Thoracic aorta (tissue), 2 donors: ENCODE measurements at regions not wholly inside any gene's neighbourhood (a gene's known extent, or its start where the extent isn't known, plus 50 kb on each side); places are given as distances from the start of the nearest gene placed in this dataset.

Experiments
- ATAC-seq: fragments of 150-250 bp; one replicate; pipeline ENCODE4 v1.8.0; 2017; ENCODE audit warnings: low read depth; ENCODE audit not compliant: insufficient number of reproducible peaks, low FRiP score
- DNase-seq: peaks from one replicate; pipeline ENCODE4 v3.0.0-alpha.2; 2020; ENCODE audit warnings: low spot score
- H3K27ac ChIP-seq, 2 donors: fragments of 200-600 bp; sonication (generic); 1 replicate in 1 of 2; 2 replicates in 1 of 2; pipeline ENCODE4 v1.5.1; 2016; ENCODE audit warnings: mild to moderate bottlenecking in 2 of 2, moderate library complexity in 2 of 2
- H3K27me3 ChIP-seq: fragments of 200-600 bp; sonication (generic); replicated peaks from 2 replicates; pipeline ENCODE4 v1.6.0; 2016; ENCODE audit warnings: mild to moderate bottlenecking; ENCODE audit not compliant: insufficient read depth
- H3K36me3 ChIP-seq: fragments of 200-600 bp; sonication (generic); one replicate; pipeline ENCODE4 v1.5.1; 2016
- H3K4me1 ChIP-seq, 2 donors: fragments of 200-600 bp; sonication (generic); 1 replicate in 1 of 2; 2 replicates in 1 of 2; pipeline versions ENCODE4 v1.5.1 to v1.6.0; 2016; ENCODE audit warnings: low read depth in 2 of 2, mild to moderate bottlenecking in 1 of 2; ENCODE audit not compliant: control insufficient read depth in 1 of 2
- H3K4me3 ChIP-seq: fragments of 200-600 bp; sonication (generic); 2 replicates; pipeline ENCODE4 v1.5.1; 2016; ENCODE audit warnings: mild to moderate bottlenecking
- H3K9me3 ChIP-seq: fragments of 200-600 bp; sonication (generic); 2 replicates; pipeline ENCODE4 v1.5.1; 2016
- TF ChIP-seq, protein P1 (sequence below): fragments of 200-600 bp; sonication (generic); IDR thresholded peaks from one replicate; pipeline ENCODE4 v1.5.1; 2019; ENCODE audit warnings: antibody characterized with exemption

DNA sequence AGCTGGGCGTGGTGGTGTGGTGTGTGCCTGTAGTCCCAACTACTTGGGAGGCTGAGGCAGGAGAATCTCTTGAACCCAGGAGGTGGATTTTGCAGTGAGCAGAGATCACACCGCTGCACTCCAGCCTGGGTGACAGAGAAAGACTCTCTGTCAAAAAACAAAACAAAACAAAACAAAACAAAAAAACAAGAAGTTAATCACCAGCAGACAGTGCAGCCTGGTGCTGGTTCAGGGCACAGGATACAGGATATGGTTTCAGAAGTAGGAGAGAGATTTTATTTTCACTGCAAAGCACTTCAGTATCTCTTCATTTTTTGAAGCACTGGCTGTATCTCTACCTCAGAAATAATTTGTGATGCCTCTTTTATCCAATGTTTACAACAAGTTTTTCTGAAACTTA, 1222.9 kb upstream of the PRKX start:
- TF ChIP-seq, protein P1, sequence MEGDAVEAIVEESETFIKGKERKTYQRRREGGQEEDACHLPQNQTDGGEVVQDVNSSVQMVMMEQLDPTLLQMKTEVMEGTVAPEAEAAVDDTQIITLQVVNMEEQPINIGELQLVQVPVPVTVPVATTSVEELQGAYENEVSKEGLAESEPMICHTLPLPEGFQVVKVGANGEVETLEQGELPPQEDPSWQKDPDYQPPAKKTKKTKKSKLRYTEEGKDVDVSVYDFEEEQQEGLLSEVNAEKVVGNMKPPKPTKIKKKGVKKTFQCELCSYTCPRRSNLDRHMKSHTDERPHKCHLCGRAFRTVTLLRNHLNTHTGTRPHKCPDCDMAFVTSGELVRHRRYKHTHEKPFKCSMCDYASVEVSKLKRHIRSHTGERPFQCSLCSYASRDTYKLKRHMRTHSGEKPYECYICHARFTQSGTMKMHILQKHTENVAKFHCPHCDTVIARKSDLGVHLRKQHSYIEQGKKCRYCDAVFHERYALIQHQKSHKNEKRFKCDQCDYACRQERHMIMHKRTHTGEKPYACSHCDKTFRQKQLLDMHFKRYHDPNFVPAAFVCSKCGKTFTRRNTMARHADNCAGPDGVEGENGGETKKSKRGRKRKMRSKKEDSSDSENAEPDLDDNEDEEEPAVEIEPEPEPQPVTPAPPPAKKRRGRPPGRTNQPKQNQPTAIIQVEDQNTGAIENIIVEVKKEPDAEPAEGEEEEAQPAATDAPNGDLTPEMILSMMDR, result no peak
- DNase-seq, result no peak
- H3K9me3 ChIP-seq, result no peaks in the 10 kb centered on the region
- H3K27me3 ChIP-seq, result no peaks in the 10 kb centered on the region
- no peaks in the 10 kb centered on the region for H3K4me1 ChIP-seq
- no peak overlapping the region for H3K4me3 ChIP-seq
- no peak overlapping the region for H3K27ac ChIP-seq
- no peaks in the 10 kb centered on the region for H3K36me3 ChIP-seq
- no peak for ATAC-seq

DNA sequence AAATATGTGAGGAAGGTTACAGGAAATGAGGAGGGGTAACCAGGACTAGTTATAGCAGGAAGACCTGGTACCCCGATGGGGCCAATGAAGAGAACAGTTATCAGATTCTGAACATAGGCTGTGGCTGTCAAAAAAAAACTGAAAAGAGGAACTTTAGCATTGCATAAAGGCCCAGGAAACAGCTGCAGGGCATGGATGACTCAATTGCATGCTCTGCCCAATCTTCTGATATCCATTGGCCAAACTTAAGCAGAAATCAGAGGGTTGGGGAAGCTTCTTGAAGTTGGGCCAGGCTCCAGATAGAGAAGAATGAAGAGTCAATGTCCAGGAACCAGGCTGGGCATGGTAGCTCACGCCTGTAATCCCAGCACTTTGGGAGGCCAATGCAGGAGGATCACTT, 1222.4 kb upstream of the PRKX start:
- DNase-seq (no peak), ATAC-seq (no peak)
- Histone ChIP-seq H3K27me3 (no peaks in the 10 kb centered on the region), H3K9me3 (no peaks in the 10 kb centered on the region), H3K4me1 (no peaks in the 10 kb centered on the region), H3K36me3 (no peaks in the 10 kb centered on the region), H3K27ac (no peak overlapping the region), H3K4me3 (no peak overlapping the region)
- TF ChIP-seq, protein P1, result no peak

DNA sequence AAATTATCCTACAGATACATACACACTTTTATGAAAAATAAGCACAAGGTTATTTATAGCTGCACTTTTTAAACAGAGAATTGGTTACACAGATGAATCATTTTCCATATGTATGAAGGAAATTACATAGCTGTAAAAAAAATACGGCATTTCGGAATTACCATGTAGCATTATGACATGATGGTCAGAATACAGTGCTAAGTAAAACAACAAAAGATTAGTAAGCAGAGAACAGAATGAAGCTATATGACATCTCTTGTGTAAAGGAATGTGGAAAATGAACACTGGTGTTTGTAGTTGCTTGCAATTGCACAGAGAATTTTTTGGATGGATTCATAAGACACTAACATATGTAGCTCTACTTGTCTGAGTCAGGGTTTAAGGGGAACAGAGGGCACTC, 1222.0 kb upstream of the PRKX start:
- Histone ChIP-seq H3K27me3 (no peaks in the 10 kb centered on the region), H3K4me3 (no peak overlapping the region), H3K27ac (no peak overlapping the region), H3K36me3 (no peaks in the 10 kb centered on the region), H3K9me3 (no peaks in the 10 kb centered on the region), H3K4me1 (no peaks in the 10 kb centered on the region)
- ATAC-seq, result no peak
- no peak for DNase-seq
- TF ChIP-seq, protein P1, result no peak

DNA sequence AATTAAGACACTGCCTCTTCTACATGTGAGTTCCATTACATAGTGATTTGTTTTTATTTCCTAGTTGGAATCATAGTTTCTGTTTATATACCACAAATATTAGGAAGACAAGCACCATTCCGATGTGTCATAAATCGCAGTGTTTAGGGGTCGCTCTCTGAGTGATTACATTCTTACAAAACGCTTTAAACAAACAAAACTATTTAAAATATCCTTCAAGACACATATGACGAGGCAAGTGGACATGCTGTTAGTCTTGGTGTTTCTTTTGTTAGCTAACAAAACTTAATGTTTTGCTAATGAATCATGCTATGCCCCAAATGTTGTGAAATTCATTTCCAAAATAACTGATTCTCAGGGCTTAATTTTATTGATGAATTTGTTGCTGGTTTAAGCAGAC, 1219.3 kb upstream of the PRKX start:
- TF ChIP-seq, protein P1, result no peak

DNA sequence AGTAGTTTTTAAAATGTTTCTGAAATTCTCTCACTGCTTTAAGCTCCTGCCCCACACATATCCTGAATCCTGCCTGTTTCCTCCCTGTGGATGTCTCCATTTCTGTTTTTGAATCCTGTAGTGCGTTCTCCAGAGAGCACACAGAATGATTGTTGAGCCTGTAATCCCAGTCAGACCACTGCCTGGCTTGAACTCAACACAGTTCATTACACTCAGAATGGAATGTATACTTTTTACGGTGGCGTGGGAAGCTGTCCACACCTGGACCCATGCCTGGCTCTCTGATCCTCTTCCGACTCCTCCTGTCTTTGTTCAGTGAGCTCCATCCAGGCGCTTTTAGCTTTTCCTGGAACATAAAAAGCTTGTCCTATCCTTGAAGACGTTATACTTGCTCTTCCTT, 1217.0 kb upstream of the PRKX start:
- Histone ChIP-seq H3K4me3 (no peak overlapping the region), H3K27me3 (no peaks in the 10 kb centered on the region), H3K9me3 (no peaks in the 10 kb centered on the region), H3K27ac (no peak overlapping the region), H3K4me1 (no peaks in the 10 kb centered on the region), H3K36me3 (no peaks in the 10 kb centered on the region)
- TF ChIP-seq, protein P1, result no peak
- no peak for ATAC-seq
- DNase-seq, result no peak

More for the DNA sequence above, 1219.3 kb upstream of the PRKX start:
- Histone ChIP-seq H3K4me3 (no peak overlapping the region), H3K27ac (no peak overlapping the region), H3K27me3 (no peaks in the 10 kb centered on the region), H3K4me1 (no peaks in the 10 kb centered on the region), H3K9me3 (no peaks in the 10 kb centered on the region), H3K36me3 (no peaks in the 10 kb centered on the region)
- DNase-seq, result no peak
- ATAC-seq, result no peak
